Middle frontal gyrus (tissue), 1 donor: ENCODE measurements at regions not wholly inside any gene's neighbourhood (a gene's known extent, or its start where the extent isn't known, plus 50 kb on each side); places are given as distances from the start of the nearest gene placed in this dataset.

Experiments
- DNase-seq: peaks from one replicate; pipeline ENCODE4 v3.0.0-alpha.2; 2015; ENCODE audit warnings: low spot score; ENCODE audit errors: extremely low spot score

DNA sequence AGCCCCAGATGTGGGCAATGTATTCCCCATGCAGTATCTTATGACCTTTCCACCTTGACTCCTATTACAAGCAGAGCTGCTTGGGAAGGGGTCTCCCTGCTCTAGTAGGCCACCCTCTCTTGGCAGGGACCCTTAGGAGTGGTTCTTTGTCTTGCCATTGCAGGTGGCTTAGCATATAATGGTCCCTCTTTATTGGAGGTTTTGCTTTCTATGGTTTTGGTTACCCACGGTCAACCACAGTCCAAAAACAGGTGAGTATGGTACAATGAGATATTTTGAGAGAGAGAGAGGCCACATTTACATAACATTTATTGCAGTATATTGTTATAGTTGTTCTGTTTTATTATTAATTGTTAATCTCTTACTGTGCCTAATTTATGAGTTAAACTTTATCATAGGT lies 472.8 kb upstream of the ASIC2 start:
- no peak for DNase-seq

DNA sequence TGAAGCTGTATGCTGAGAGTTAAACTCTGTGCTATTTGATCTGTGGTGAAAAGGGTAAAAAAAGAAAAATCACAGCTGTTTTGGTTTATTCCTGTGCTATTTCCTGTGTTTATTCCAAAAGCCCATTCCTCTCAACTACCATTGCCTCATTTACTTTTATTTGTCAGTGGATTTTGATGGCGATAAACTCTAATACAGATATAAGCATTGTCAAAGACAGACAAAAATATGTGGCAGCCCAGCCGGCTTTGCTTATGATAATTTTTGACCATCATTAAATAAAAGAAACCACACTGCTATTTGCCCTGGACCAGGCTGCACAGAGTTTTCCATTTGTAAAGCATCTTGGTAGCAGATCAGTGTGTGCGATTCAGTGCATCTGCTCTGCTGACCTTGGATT lies 473.6 kb upstream of the ASIC2 start:
- no peak for DNase-seq

DNA sequence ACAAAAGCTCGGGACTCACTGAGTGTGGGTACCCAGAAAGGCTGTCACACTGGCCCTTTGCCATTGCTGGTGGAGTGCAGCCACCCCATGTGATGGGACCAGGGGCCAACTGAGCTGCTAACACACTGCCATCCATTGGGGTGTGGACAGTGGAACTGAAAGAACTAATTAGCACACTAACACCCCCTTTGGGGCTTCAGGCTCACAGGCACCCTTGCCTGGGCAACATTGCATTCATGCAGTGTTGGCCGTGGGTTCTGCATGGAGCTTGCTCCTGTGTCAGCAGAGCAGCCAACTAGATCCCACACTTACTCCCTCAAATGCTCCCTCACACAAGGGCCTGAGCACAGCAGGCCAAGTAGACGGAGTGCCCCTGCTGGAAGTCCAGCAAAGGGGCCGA lies 476.0 kb upstream of the ASIC2 start:
- DNase-seq = no peak

DNA sequence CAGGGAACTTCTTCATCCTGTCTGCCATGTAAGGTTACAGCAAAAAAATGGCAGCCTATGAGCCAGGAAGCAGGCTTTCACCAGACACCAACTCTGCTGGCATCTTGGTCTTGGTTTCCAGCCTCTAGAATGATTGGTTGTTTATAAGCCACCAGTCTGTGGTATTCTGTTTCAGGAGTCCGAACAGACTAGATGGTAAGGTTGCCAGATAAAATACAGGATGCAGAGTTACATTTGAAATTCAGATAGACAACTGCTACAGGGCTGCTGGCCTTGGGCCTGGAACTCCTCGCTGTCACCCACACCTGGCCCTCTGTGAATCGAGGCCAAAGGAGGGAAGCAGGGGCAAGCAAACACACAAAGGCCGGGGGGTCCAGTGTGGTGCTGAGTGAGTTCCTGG lies 478.8 kb upstream of the CCL2 start:
- DNase-seq = no peak

DNA sequence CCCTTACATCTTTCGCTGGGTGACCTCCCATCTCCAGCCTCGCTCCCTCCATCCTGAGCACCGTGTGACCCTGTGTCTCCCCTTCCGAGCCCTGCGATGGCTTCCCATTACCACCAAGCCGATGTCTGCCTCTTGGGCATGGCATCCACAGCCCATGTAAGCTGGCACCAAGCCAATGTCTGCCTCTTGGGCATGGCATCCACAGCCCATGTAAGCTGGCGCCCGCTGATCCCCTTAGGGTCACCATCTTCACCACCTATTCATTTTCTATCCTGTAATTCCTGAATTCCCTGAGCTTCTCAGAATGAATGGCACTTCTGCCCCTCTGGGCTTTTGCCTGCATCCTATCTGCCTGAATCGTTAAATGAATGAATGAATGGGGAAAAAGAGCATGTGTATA lies 478.2 kb upstream of the CCL2 start:
- no peak for DNase-seq

DNA sequence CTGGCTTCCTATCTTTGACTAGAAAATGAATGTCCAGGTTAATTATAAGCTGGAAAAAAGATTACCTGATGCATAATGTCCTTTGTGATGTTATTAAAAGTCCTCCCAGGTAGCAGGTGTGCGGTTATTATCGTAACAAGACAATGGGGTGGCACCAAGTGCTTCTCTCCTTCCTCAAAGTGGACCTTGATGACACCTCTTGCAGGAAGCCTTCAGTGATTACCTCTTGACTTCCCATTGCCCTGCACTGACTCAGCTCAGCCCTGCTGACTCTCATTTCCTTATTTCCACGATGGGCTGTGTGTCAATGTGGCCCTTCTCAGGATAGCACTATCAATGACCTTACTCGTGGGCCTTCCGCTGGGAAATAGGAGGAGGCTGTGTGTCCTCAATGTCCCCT lies 477.4 kb upstream of the CCL2 start:
- no peak for DNase-seq

DNA sequence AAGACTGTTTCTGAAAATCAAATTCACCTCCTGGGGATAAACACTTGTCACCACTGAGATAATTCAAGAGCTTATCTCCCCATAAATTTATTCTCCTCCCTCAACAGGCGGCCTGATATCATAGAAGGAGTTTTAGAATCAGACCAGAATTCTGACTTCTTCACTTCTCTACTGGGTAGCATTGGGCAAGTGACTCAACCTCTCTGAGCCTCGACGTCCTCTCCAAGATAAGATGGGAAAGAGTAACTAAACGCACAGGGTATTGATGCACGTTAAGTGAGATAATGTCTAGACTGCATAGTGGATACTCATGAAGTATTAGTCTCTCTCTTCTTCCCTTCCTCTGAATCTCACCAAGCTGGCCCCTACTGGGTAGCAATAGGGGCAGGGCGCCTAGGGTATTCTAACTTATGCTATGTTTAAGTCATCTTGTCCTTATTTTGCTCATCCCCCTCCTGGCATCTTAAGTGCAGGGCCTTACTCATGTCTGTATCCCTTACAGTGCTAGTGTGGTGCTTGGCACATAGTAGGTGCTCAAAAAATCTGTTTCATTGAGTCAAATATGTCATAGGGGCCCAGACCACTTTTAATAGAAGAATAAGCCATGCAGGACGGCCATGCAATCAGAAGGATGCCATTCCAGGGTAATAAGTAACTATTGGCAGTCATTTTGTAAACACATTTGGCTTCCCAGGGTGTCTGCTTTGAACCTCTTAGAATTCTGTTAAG lies 476.4 kb upstream of the CCL2 start:
- no peak for DNase-seq

DNA sequence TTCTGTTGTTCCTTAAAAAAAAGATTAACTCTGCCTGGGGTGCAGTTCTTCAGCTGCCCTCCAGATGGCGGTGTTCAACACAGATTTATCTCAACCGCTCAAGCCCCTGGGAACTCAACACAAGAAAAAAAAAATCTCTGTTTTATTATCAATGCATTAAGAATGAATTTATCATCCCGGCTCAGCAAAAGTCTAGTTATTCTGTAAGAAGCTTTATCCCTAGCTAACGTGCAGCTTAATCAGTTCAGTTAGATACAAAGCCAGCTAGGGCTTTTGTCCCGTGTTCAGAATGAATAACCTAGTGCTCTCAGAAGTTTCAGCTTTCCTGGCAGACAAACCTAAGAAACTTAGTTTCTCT lies 475.9 kb upstream of the CCL2 start:
- DNase-seq = peak; percentile 12

DNA sequence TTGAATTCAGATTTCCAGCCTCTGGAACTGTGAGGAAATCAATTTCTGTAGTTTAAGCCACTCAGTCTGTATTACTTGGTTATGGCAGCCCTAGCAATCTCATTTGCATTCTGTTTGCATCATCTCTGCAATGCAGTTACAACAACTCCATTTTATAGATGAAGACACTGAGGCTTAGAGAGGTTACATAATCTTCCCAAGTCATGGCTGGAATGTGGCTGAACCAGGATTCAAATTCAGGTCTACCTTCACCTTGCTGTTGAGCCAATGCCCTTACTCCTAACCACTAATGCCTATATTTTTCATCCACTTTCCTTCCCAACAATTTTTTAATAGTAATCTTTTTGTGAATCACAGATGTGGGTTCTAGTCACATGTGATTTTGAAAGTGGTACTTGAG lies 469.8 kb upstream of the CCL2 start:
- DNase-seq = no peak

DNA sequence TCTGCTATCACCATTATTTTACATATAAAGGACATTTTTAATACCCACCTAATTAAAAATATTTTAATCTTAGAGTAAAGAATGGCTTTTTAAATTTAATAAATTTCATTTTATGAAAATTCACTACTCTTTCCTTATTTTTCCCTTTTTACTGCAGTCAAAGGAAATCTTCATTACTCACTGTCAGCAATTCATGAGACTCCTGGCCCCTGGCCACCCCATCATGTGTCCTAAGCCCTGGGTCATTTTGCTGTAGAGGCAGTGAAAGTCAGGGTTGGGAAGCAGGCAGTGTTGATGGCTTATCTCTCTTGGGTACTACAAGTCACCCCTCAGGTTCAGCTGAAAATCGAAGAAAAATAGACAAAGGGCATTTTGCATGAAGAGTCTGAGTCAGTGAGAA lies 468.6 kb upstream of the CCL2 start:
- DNase-seq = no peak

DNA sequence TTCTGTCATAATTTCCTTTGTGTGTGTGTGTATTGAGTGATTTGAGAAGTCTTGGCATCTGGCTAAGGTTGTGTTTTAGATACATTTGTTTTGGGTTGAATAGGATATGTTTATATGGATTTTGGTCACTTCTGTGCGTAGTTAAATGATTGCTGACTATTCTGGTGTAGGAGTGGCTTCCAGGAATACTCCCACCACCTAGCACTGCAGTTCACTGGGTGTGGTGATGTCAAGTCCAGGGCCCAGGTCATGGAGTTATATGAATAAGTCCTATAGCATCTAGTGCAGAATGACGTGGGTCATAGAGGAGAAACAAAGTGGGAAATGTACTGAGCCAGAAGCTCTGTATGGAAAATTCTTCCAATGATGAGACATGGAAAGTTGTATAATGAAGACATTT lies 465.4 kb upstream of the CCL2 start:
- DNase-seq = no peak

DNA sequence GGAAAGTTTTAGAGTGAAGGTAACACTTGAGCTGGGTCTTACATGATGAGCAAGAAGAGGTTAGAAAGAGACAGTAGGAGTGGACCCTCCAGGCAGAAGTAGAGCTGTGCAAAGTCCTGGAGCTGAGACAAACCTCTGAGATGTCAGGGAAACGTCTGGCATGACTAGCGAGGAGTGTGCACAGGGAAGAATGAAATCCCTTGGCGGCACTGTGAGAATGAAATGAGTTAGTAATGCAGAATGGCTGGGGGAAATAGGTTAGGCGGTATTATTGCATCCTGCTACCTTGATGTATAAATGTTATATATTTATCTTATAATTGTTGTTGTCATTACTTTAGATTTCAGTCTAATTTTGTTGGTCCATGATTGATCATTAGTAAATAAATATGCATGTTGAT lies 457.9 kb upstream of the CCL2 start:
- DNase-seq = no peak

DNA sequence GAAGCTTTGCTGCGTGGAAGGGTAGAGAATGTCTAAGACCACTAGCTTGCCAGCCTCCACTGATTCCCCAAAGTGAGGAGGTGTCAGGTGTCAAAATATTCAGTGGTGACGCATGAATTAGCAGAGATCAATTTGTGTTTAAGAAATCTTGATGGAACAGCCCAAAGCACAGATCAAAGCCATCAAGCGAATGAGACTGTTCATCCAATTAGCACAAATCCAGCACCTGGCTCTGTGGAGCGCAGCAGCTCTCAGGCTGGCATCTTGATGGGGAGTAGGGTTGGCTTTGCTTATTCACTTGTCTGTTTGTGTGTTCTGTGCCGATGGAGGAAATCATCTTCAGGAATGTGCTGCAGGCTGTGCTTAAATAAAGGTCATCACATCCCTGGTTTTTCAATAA lies 456.8 kb upstream of the CCL2 start:
- no peak for DNase-seq

DNA sequence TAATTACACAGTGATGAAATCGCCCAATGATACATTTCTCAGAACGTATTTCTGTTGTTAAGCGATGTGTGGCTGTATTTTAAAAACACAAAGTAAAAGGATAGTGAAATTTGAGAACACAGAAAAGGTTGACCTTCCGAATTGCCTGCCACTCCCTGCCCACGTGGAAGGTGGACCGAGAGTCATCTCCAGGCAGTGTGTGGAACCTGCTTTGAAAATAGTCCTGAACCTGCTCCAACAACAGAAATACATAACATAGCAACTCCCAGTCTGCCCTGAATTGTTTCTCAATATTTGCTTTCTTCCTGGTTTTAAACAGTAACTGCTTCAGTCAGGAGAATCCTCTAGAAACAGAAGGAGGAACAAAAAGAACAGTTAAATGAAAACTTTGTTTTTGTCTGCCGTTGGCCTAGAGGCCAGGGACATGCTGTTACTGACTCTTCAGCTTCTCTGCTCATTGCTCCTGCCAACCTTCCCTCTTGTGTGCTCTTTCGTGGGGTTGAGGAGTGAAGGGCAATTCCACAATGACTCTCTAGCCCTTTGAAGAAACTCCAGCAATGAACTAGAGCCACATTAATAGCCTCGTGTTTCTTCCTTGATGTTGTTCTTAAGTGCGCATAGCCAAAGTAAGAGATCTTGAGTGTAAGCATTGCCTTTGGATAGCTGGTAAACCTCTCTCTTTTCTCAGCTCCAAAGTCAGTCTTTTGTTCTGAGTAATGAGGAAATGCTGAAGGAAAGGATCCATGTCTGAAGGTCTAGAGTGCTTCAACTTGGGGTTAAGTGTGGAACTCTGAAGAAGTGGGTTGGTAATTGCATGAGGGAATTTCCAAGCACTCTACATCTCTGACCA lies 452.5 kb upstream of the CCL2 start:
- no peak for DNase-seq

DNA sequence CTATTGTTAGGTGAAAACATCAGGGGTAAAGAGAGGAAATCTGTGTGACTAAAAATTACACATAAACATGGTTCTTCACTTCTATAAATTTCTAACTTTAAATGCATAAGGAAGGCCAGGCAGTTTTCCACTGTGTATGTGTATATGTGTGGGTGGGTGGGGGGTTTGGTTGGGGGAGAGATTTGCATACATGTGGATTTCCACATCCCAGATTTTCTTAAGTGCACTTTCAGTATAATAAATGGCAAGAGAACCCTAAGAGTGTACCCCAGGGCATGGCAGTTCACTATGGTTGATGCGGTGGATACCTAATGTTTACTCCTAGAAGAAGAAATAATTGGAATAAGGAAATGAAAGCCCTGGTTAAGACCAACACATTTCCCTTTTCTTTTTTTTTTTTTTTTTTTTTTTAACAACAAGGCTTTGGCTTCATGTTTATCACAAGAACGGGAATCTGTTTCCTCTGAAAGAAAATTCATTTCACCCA lies 451.8 kb upstream of the CCL2 start:
- DNase-seq = no peak

DNA sequence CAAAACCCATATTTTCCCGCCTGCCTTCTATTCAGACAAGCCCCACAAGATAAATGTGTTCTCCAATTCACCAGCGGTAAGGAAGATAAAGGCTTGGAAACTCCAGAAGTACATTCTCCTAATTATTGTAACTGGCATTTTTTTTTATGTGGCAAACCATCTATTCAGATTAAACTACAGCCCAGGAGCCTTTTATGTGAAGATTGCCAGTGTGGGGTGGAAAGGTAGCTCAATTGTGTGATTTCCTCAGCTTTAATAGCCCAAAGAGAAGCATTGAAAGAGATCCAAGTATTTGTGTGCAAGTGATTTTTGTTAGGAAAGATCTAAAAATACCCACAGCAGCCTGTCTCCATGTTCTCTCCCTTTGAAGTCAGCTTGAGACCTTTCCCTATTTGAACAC lies 451.4 kb upstream of the CCL2 start:
- no peak for DNase-seq

DNA sequence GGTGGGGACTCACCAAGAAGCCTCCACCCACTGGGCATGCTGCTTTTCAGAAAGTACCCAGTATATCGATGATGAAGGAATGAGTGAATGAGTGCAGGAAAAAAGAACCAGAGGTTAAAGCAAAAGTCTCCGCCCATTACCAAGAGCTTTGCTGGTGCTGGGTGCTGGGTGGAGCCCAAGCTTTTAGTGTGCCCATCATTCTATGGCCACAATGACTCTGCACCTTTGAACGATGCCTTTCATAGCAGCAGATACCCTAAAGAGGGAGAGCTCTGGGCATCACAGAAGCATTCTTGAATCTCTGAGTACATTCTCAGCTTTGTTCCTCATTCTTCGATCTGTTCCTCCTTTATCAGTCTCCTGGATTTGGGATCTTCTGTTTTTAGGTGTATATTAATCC lies 450.7 kb upstream of the CCL2 start:
- no peak for DNase-seq

DNA sequence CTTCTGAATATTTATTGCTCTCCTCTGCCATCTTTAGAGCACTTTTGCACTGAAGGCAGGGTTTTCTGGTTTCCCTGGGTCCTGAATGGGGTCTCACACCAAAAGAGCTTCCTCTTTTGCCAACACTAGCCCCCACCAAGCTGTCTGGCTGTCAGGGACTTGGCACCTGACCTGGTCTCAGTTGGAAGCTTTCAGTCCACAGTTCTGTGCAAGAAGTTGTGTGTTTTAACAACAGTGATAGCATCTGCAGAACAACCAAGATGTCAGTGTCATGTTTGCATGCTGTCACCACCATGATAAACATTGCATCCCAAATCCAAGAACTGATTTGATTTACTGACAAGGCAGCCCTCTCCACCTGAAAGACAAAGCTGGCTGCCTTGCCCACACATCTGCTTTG lies 448.5 kb upstream of the CCL2 start:
- no peak for DNase-seq

DNA sequence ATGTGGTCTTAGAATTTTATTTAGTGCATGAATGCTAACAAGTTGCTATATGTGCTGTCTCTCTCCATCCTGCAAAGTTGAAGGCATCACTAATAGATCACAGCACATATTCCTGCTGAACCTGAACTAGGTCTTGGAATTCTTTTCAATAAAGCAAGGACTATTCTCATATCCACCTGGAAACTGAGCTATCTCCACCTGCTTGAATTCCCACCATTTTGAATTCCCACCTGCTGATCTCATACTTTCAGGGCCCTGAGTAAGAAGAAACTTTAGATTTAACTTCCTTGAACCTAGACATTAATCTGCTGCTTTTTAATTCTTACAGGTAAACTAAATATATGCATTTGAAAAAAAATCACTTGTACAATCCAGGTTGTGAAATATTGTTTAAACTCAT lies 445.3 kb upstream of the CCL2 start:
- no peak for DNase-seq

DNA sequence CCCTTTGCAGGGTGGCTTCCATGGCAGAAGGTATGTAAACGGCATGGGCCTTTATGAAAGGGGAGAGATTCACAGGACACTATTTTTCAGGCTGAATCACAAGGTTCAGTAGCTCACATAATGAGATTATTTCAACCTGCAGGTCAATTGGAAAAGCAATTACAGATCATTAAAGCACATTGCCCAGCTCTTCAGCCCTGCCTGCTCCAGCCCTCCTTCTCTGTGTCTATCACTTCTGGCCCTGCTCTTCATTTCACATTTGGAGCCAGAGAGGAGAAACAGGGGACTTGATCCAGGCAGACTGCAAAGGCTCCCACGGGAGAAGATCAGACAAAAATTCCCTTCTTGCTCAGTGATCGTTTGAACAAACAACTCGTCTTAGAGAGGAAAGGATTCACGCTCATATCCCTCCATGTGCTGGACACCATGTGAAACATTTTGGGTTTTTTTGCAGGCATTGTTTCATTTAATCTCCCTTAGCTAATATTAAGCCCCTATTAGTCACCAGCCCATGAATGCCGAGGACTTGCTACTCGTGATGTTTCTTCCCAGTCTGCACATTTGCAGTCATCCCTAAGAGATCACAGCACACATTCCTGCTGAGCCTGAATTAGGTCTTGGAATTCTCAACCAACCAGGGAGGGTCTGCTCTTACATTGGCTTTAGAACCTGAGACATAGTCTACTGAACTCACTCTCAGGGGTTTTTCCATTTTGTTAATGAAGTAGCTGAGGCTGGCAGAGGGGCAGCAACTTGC lies 443.9 kb upstream of the CCL2 start:
- DNase-seq = no peak

DNA sequence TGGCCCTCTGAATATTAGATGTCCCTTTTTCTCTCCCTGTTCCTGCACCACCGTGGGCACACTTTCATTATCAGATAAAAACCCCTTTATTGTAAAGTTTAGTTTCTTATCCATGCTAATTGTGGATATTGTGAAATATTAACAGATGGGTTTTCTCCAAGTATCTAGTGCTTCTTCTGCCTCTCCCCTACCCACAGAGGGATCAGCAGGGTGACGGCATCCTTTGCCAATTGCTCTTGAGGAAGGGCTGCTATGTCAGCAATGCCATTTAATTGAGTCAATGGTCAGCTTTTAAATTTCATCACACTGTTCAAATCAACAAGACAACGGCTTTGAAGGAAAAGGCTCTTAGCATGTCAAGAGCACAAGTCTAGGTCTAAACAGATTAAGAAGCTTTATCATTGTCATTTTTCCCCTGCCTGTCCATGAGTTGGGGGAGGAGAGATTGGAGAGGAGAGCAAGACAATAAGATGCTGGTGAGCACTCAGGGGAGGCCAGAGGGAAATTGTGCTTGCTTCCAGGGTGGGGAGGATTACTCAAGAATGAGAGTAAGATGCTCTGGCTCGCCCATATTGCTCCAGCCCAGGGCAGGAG lies 443.0 kb upstream of the CCL2 start:
- DNase-seq = no peak

DNA sequence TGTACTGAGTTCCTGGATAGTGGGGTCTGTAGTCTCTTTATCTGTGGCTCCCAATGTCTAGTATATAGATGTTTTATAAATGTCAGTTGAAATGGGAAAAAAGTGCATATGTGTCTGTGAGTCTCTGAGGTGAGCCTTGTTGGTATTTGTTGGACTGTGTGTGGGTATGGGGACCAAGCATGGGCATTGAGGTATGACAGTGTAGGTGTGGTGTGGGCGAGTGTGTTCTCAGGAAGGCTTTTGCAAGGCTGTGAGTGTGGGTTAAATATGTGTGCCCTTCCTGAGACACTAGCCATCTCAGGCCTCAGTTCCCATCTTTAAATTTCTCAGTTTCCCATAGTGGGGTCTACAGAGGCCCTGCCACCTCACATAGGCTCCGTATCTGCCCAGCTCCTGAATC lies 440.2 kb upstream of the CCL2 start:
- DNase-seq = no peak
